ENCODE measurements at regions not wholly inside any gene's neighbourhood (a gene's known extent, or its start where the extent isn't known, plus 50 kb on each side); places are given as distances from the start of the nearest gene placed in this dataset. TPM values are rescaled to one million over a fixed set of nuclear protein-coding genes. Genes with fewer than 3 reads are reported as not detected.

GRCh38 chr2:65489269-65489668 lies 56.9 kb upstream of the SPRED2 start:
- no peak overlapping the region for H3K4me3 ChIP-seq (ENCODE audit: low read depth, low read length)
- H3K9me3 ChIP-seq (ENCODE audit: control insufficient read depth, insufficient read depth, low read length), result no peaks in the 10 kb centered on the region
- no peak overlapping the region for H3K27ac ChIP-seq (ENCODE audit: low read depth, low read length)
- 25% methylated on average over 3 of the region's 5 CpGs for WGBS (ENCODE audit: insufficient coverage)
- peaks cover 6% of the 10 kb centered on the region for H3K4me1 ChIP-seq (ENCODE audit: control insufficient read depth, insufficient read depth, low read length)
- H3K36me3 ChIP-seq (ENCODE audit: control insufficient read depth, insufficient read depth, low read length), result no peaks in the 10 kb centered on the region
- no peak for DNase-seq (ENCODE audit: low read depth in 4 of 6, low spot score in 6 of 6)
- H3K27me3 ChIP-seq (ENCODE audit: control insufficient read depth, insufficient read depth, low read length), result no peaks in the 10 kb centered on the region

GRCh38 chr2:65488527-65488926 lies 56.1 kb upstream of the SPRED2 start:
- Histone ChIP-seq H3K4me3 (ENCODE audit: low read depth, low read length) (no peak overlapping the region), H3K27ac (ENCODE audit: low read depth, low read length) (no peak overlapping the region), H3K36me3 (ENCODE audit: control insufficient read depth, insufficient read depth, low read length) (no peaks in the 10 kb centered on the region), H3K27me3 (ENCODE audit: control insufficient read depth, insufficient read depth, low read length) (no peaks in the 10 kb centered on the region), H3K9me3 (ENCODE audit: control insufficient read depth, insufficient read depth, low read length) (no peaks in the 10 kb centered on the region), H3K4me1 (ENCODE audit: control insufficient read depth, insufficient read depth, low read length) (peaks cover 4% of the 10 kb centered on the region)
- no peak for DNase-seq (ENCODE audit: low read depth in 4 of 6, low spot score in 6 of 6)
- WGBS (ENCODE audit: insufficient coverage), result 96% methylated on average over 3 of the region's 3 CpGs

- Histone ChIP-seq H3K36me3 (ENCODE audit: control insufficient read depth, insufficient read depth, low read length) (no peaks in the 10 kb centered on the region), H3K27ac (ENCODE audit: low read depth, low read length) (no peak overlapping the region), H3K27me3 (ENCODE audit: control insufficient read depth, insufficient read depth, low read length) (no peaks in the 10 kb centered on the region), H3K4me3 (ENCODE audit: low read depth, low read length) (no peak overlapping the region), H3K9me3 (ENCODE audit: control insufficient read depth, insufficient read depth, low read length) (no peaks in the 10 kb centered on the region), H3K4me1 (ENCODE audit: control insufficient read depth, insufficient read depth, low read length) (peaks cover 4% of the 10 kb centered on the region)
- 80% methylated on average over 1 of the region's 5 CpGs for WGBS (ENCODE audit: insufficient coverage)
- no peak for DNase-seq (ENCODE audit: low read depth in 4 of 6, low spot score in 6 of 6)
Observed at GRCh38 chr2:65487404-65487803, 55.0 kb upstream of the SPRED2 start.

- WGBS (ENCODE audit: insufficient coverage), result 100% methylated on average over 1 of the region's 4 CpGs
- no peaks in the 10 kb centered on the region for H3K36me3 ChIP-seq (ENCODE audit: control insufficient read depth, insufficient read depth, low read length)
- H3K27me3 ChIP-seq (ENCODE audit: control insufficient read depth, insufficient read depth, low read length), result no peaks in the 10 kb centered on the region
- H3K27ac ChIP-seq (ENCODE audit: low read depth, low read length), result no peak overlapping the region
- H3K4me3 ChIP-seq (ENCODE audit: low read depth, low read length), result no peak overlapping the region
- H3K4me1 ChIP-seq (ENCODE audit: control insufficient read depth, insufficient read depth, low read length), result peaks cover 4% of the 10 kb centered on the region
- H3K9me3 ChIP-seq (ENCODE audit: control insufficient read depth, insufficient read depth, low read length), result no peaks in the 10 kb centered on the region
- no peak for DNase-seq (ENCODE audit: low read depth in 4 of 6, low spot score in 6 of 6)
Observed at GRCh38 chr2:65486802-65487201, 54.4 kb upstream of the SPRED2 start.

- H3K4me3 ChIP-seq (ENCODE audit: low read depth, low read length), result no peak overlapping the region
- no peaks in the 10 kb centered on the region for H3K27me3 ChIP-seq (ENCODE audit: control insufficient read depth, insufficient read depth, low read length)
- no CpG with 5 or more reads among the region's 2 CpGs for WGBS (ENCODE audit: insufficient coverage)
- H3K27ac ChIP-seq (ENCODE audit: low read depth, low read length), result no peak overlapping the region
- H3K36me3 ChIP-seq (ENCODE audit: control insufficient read depth, insufficient read depth, low read length), result no peaks in the 10 kb centered on the region
- H3K4me1 ChIP-seq (ENCODE audit: control insufficient read depth, insufficient read depth, low read length), result peaks cover 3% of the 10 kb centered on the region
- H3K9me3 ChIP-seq (ENCODE audit: control insufficient read depth, insufficient read depth, low read length), result no peaks in the 10 kb centered on the region
- no peak for DNase-seq (ENCODE audit: low read depth in 4 of 6, low spot score in 6 of 6)
Observed at GRCh38 chr2:65486282-65486681, 53.9 kb upstream of the SPRED2 start.

GRCh38 chr2:65485839-65486238 lies 53.4 kb upstream of the SPRED2 start:
- Histone ChIP-seq H3K36me3 (ENCODE audit: control insufficient read depth, insufficient read depth, low read length) (no peaks in the 10 kb centered on the region), H3K4me3 (ENCODE audit: low read depth, low read length) (no peak overlapping the region), H3K4me1 (ENCODE audit: control insufficient read depth, insufficient read depth, low read length) (no peaks in the 10 kb centered on the region), H3K27ac (ENCODE audit: low read depth, low read length) (no peak overlapping the region), H3K9me3 (ENCODE audit: control insufficient read depth, insufficient read depth, low read length) (no peaks in the 10 kb centered on the region), H3K27me3 (ENCODE audit: control insufficient read depth, insufficient read depth, low read length) (no peaks in the 10 kb centered on the region)
- DNase-seq (ENCODE audit: low read depth in 4 of 6, low spot score in 6 of 6), result no peak
- 95% methylated on average over 5 of the region's 5 CpGs for WGBS (ENCODE audit: insufficient coverage)

GRCh38 chr2:65483763-65484162 lies 51.4 kb upstream of the SPRED2 start:
- Histone ChIP-seq H3K9me3 (ENCODE audit: control insufficient read depth, insufficient read depth, low read length) (no peaks in the 10 kb centered on the region), H3K36me3 (ENCODE audit: control insufficient read depth, insufficient read depth, low read length) (no peaks in the 10 kb centered on the region), H3K4me3 (ENCODE audit: low read depth, low read length) (no peak overlapping the region), H3K27ac (ENCODE audit: low read depth, low read length) (no peak overlapping the region), H3K4me1 (ENCODE audit: control insufficient read depth, insufficient read depth, low read length) (no peaks in the 10 kb centered on the region), H3K27me3 (ENCODE audit: control insufficient read depth, insufficient read depth, low read length) (no peaks in the 10 kb centered on the region)
- DNase-seq (ENCODE audit: low read depth in 4 of 6, low spot score in 6 of 6), result no peak
- WGBS (ENCODE audit: insufficient coverage), result no CpG with 5 or more reads among the region's 4 CpGs

- Histone ChIP-seq H3K27me3 (ENCODE audit: control insufficient read depth, insufficient read depth, low read length) (no peaks in the 10 kb centered on the region), H3K9me3 (ENCODE audit: control insufficient read depth, insufficient read depth, low read length) (no peaks in the 10 kb centered on the region), H3K36me3 (ENCODE audit: control insufficient read depth, insufficient read depth, low read length) (no peaks in the 10 kb centered on the region), H3K4me1 (ENCODE audit: control insufficient read depth, insufficient read depth, low read length) (no peaks in the 10 kb centered on the region), H3K4me3 (ENCODE audit: low read depth, low read length) (no peak overlapping the region), H3K27ac (ENCODE audit: low read depth, low read length) (no peak overlapping the region)
- WGBS (ENCODE audit: insufficient coverage), result 96% methylated on average over 2 of the region's 3 CpGs
- no peak for DNase-seq (ENCODE audit: low read depth in 4 of 6, low spot score in 6 of 6)
Observed at GRCh38 chr2:65482971-65483370, 50.6 kb upstream of the SPRED2 start.

Small RNA genes lying in the stretch of these regions (small RNA-seq; reads per million reads assigned to genes)
- not detected for gene MIR4778 (ENCODE audit: low replicate concordance)
- gene RN7SL635P (ENCODE audit: low replicate concordance), result not detected
- not detected for gene VTRNA2-2P (ENCODE audit: low replicate concordance)
